Stimulated activated CD4-positive, alpha-beta T cell treated with anti-CD3 and anti-CD28 coated beads, Interleukin-1b, Interleukin-23, amount 100 ng/mL, for 48 hours (primary cell): ENCODE measurements at regions not wholly inside any gene's neighbourhood (a gene's known extent, or its start where the extent isn't known, plus 50 kb on each side); places are given as distances from the start of the nearest gene placed in this dataset.

ENCODE experiments used
- DNase-seq: peaks from one replicate; pipeline ENCODE4 v3.0.0-alpha.2; 2020

- DNase-seq: no peak
These were observed 403.7 kb upstream of the ZNF608 start for GRCh38 chr5:125150041-125150669.

DNA sequence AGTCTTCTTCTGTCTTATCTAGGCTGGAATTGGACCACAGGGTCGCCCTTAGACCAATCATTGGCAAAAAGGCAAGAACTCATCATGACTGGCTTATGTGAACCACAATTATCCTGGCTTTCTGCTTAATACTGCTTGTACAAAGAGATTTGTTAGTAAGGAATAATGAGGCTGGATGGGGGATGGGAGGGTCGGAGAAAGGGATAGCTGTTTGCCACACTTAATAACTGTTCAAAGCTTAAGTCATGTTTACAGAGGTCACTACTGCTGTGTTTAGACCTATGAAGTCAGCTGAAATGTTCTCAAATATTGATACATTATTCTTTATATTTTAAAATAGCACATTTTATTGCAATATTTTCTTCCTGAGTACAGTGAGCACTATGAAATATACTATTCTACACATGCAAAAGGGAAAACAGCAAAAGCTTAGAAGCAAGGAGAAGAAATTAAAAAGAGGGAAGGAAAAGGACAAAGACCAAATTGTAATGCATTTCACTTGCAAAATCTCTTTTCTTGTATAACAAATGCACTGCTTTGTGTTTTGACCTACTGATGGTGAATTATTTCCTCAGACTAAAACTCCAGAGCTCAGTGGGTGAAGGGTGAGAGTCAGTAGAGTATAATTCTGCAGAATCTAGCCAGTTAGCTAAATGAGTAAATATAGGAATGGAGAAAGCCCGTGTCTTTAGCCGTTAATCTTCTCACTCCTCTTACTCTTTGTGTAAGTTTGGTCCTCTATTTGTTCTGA, 404.9 kb upstream of the ZNF608 start:
- DNase-seq: no peak

GRCh38 chr5:125152044-125152443, 405.6 kb upstream of the ZNF608 start:
- DNase-seq: no peak

DNA sequence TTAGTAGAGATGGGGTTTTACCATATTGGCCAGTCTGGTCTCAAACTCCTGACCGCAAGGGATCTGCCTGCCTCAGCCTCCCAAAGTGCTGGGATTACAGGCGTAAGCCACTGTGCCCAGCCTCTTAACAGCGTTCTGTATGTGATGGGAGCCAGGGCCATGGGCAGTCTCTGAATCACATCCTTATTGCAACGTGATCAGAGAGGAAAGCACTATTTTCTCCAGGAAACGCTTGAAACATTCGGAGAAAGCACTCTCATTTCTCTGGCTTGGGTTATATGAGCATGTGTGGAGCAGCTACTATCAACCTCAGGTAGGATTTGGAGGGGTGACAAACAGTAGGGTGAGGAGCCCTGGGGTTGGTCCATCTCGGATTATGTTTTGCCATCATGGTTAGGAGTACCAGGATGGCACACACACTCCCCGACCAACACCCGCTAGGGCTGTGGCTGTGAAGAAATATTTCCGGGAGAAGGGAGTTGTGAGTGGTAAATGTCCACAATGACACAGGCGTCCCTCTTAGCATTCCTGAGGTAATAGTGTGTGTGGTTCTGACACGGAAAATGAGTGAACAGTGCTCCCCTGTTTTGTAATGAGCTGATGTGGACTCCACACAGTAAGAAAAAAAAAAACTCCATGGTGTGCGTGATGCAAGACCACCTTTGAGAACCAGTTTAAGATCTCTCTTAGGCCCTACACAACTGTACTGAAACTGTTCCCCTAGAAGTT, 406.2 kb upstream of the ZNF608 start:
- no peak for DNase-seq

- DNase-seq: no peak
These were observed 406.8 kb upstream of the ZNF608 start for GRCh38 chr5:125153231-125153630.

DNA sequence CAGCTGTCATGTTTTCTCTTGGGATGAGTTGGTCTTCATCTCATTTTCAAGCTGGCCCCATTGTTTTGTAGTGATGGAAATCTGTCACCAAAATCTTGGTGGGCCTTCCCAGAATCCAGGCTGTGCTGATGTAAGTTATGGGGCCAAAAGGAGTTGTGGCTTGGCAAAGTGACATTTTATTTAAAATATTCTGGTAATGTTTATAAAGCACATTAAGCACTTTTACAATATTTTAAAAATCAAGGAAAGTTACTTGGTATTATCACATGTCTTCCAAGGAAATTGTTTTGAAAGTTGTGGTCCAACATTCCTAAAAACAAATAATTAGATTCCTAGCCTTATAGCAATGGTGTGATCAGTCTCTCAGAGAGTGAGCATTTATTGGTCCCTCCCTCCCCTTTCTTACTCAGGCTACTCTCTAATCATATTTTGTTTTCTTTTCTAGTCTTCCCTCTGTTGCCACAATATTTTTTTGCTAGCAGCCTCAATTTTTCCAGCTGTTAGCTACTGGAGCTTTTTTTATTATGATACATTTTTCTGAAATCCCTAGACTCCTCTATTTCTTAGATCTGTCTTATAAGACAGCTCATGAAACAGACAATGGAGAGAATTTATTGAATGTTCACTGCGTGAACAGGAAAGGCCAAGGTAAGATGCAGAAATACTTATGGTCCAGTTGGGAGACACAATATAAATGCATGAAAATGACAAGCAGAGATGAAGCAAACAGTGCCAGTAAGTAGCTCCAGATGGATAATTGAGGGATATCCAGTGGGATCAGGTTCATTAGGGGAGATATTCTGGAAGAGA, 408.1 kb upstream of the ZNF608 start:
- no peak for DNase-seq

- DNase-seq: no peak
These were observed 414.5 kb upstream of the ZNF608 start for GRCh38 chr5:125160787-125161502.

DNA sequence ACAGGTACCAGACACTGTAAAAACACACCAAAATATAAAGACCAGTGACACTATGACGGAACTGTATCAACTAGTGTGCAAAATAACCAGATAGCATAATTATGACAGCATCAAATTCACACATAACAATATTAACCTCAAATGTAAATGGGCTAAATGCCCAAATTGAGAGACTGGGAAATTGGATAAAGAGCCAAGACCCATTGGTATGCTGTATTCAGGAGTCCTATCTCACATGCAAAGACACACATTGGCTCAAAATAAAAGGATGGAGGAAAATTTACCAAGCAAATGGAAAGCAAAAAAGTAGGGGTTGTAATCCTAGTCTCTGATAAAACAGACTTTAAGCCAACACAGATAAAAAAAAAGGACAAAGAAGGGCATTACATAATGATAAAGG, 416.3 kb upstream of the ZNF608 start:
- DNase-seq: no peak

DNA sequence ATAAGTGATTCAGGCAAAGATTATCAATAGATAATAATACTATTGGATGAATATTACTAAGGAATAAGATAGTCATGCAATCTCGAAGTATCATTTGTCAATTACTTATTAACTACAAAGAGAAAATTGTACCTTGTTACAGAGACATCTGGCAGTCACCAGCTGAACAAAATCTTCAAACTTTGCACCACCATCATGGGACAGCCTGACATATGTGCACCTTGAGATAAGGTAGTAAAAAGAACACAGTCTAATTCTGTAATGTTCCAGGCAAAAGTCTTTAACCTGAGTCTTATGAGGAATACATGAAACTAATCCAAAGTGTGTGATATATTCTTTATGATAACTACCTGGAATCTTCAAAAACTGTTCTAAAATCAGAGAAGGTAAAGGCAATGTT, 423.0 kb upstream of the ZNF608 start:
- no peak for DNase-seq

DNA sequence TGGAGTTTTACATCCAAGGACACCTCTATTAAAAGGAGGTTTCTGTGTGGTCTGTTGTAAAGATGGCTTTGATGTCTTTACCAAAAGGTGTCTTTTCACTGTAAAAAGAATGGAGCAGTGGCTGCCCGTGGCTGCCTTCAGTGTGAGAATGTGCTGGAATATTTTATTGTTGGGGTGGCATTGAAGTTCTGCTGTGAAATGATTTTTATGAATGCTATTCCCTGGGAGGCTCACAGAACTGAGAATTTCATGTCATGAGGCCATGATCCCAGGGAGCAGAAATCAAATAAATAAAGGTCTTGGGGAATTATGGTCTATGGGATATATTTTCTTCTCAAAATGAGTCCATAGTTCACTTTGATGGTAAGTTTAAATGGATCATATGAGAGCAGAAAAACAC, 425.2 kb upstream of the ZNF608 start:
- no peak for DNase-seq

- DNase-seq: no peak
These were observed 429.0 kb upstream of the ZNF608 start for GRCh38 chr5:125175348-125176004.

DNA sequence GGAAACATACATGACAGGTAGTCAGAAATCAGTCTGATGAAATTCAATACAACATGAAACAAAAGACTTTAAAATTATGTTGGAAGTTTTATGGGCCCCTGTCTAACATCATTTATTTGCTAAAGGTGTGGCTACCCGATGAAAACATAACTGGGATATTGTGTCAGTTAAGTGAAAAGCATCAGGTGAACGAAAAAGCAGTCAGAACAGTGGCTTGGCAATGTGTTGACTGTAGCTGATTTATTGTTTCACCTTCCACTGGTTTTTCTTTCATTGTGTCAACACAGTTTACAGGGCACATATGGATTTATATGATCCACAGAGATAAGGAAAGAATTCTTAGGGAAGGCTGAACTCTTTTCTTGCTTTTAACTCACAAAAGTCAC, 429.6 kb upstream of the ZNF608 start:
- no peak for DNase-seq

DNA sequence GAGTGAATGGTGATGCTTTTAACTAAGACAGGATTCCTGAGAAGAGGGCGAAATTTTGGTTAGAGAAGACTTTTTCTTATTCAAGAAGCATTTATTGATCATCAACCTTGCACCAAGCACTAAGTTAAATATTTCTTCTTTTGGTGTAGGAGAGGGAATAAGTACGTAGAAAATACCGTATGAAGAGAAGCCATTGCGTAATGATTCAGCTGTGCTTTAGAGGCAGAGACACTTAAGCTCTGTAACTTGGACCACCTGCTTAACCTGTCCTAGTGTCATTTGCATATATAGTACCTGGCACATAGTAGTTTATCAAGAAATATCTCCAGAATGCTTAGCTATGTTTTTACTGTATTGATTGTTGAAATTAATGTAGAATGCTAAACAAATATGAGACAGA, 430.9 kb upstream of the ZNF608 start:
- no peak for DNase-seq

GRCh38 chr5:125179612-125180011, 433.2 kb upstream of the ZNF608 start:
- DNase-seq: no peak

- DNase-seq: no peak
These were observed 433.9 kb upstream of the ZNF608 start for GRCh38 chr5:125180231-125180829.

DNA sequence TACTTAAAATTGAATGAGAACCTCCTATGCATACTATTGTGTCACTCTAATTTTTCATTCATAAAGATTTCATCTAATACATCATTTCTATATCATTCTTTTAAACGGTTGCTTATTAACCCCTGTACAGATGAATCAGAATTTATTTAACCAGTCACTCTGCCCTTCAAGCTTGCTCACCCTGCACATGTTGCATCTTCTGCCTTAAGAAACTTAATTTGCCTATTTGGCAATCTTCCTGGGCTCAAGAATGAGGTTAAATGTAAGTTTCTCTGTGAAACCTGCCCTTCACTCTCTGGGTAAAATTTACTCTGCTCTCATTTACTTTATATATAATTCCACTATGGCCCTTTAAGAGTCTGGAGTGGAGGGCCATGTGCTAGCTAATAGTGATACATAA, 434.7 kb upstream of the ZNF608 start:
- no peak for DNase-seq

- no peak for DNase-seq
These were observed 435.5 kb upstream of the ZNF608 start for GRCh38 chr5:125181955-125182354.

- no peak for DNase-seq
These were observed 439.3 kb upstream of the ZNF608 start for GRCh38 chr5:125185740-125186139.

DNA sequence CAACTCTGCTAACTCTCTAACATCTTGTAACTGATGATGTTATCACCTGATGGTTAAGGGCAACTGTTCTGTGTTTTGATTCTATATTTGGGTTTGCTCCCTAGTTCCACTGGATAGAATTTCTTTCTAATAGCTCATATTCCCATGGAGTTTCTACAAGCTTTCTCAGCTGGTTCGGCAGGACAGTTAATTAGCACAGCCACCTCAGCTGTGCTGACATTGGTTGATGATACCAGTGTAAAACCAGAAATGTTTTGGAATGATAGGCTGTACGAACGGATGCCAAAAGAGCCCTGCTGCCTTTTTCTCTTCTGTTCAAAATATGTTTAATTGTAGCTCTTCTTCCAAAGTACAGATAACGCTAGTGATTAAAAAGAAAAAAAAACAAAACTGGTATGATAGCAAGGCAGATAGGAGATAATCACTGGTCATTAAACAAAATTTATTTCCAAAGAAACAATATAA, 440.5 kb upstream of the ZNF608 start:
- no peak for DNase-seq

DNA sequence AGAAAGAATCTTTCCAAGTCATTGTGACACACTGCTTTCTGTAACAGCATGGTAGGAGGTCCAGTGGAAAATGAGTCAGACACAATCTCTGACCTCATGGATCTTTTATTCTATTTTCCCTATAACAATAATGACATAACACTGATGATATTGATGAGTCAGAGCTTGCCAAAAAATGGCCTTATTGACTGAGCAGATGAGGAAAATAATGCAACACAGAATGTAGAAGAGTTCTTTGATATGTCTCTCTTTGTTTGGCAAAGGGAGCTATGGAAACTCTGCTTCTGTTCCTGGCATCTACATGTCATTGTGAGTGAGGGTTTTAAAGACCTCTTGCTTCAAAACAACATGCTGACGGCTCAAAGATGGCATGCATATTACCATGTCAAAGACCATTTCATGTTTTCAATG, 443.1 kb upstream of the ZNF608 start:
- no peak for DNase-seq
